ENCODE measurements at regions not wholly inside any gene's neighbourhood (a gene's known extent, or its start where the extent isn't known, plus 50 kb on each side); places are given as distances from the start of the nearest gene placed in this dataset.

- Histone ChIP-seq H3K4me3 (no peak overlapping the region), H3K9me3 (ENCODE audit: low read depth, low read length) (no peaks in the 10 kb centered on the region), H3K36me3 (ENCODE audit: insufficient read depth, low read length) (no peaks in the 10 kb centered on the region), H3K9ac (ENCODE audit: insufficient read length) (no peak overlapping the region), H3K27ac (no peak overlapping the region)
- TF ChIP-seq POLR2AphosphoS5 (IDR thresholded peaks at IDR 0.05; ENCODE audit: borderline replicate concordance, low read depth, low read length) (no peak), EZH2 (IDR thresholded peaks at IDR 0.05) (no peak)
- no peak for DNase-seq (ENCODE audit: low read depth, low spot score)
Measured at GRCh38 chr21:16022921-16023320, 293.1 kb downstream of the USP25 start.

- no peaks in the 10 kb centered on the region for H3K9me3 ChIP-seq (ENCODE audit: low read depth, low read length)
- no peak overlapping the region for H3K27ac ChIP-seq
- no peak overlapping the region for H3K9ac ChIP-seq (ENCODE audit: insufficient read length)
- no peak for DNase-seq (ENCODE audit: low read depth, low spot score)
- no peaks in the 10 kb centered on the region for H3K36me3 ChIP-seq (ENCODE audit: insufficient read depth, low read length)
- H3K4me3 ChIP-seq, result no peak overlapping the region
- TF ChIP-seq EZH2 (IDR thresholded peaks at IDR 0.05) (no peak), FOXP2 (optimal IDR thresholded peaks at IDR 0.05; ENCODE audit: control extremely low read depth, extremely low read length, insufficient read depth) (no peak), POLR2AphosphoS5 (IDR thresholded peaks at IDR 0.05; ENCODE audit: borderline replicate concordance, low read depth, low read length) (no peak)
Measured at GRCh38 chr21:16028142-16028541, 298.4 kb downstream of the USP25 start.

- Histone ChIP-seq H3K9ac (ENCODE audit: insufficient read length) (no peak overlapping the region), H3K27ac (no peak overlapping the region), H3K36me3 (ENCODE audit: insufficient read depth, low read length) (no peaks in the 10 kb centered on the region), H3K9me3 (ENCODE audit: low read depth, low read length) (no peaks in the 10 kb centered on the region), H3K4me3 (no peak overlapping the region)
- TF ChIP-seq FOXP2 (optimal IDR thresholded peaks at IDR 0.05; ENCODE audit: control extremely low read depth, extremely low read length, insufficient read depth) (no peak), EZH2 (IDR thresholded peaks at IDR 0.05) (no peak), POLR2AphosphoS5 (IDR thresholded peaks at IDR 0.05; ENCODE audit: borderline replicate concordance, low read depth, low read length) (no peak)
- DNase-seq (ENCODE audit: low read depth, low spot score), result no peak
Measured at GRCh38 chr21:16028941-16029464, 299.2 kb downstream of the USP25 start.

GRCh38 chr21:16033193-16033592 is 303.4 kb downstream of the USP25 start:
- H3K9me3 ChIP-seq (ENCODE audit: low read depth, low read length), result no peaks in the 10 kb centered on the region
- no peaks in the 10 kb centered on the region for H3K36me3 ChIP-seq (ENCODE audit: insufficient read depth, low read length)
- H3K9ac ChIP-seq (ENCODE audit: insufficient read length), result no peak overlapping the region
- no peak for DNase-seq (ENCODE audit: low read depth, low spot score)
- no peak for TF ChIP-seq FOXP2 (optimal IDR thresholded peaks at IDR 0.05; ENCODE audit: control extremely low read depth, extremely low read length, insufficient read depth)
- no peak for TF ChIP-seq POLR2AphosphoS5 (IDR thresholded peaks at IDR 0.05; ENCODE audit: borderline replicate concordance, low read depth, low read length)
- TF ChIP-seq EZH2 (IDR thresholded peaks at IDR 0.05), result no peak
- H3K27ac ChIP-seq, result no peak overlapping the region
- H3K4me3 ChIP-seq, result no peak overlapping the region

- peak overlapping the region; percentile 58 for H3K27ac ChIP-seq
- H3K36me3 ChIP-seq (ENCODE audit: insufficient read depth, low read length), result no peaks in the 10 kb centered on the region
- H3K9me3 ChIP-seq (ENCODE audit: low read depth, low read length), result no peaks in the 10 kb centered on the region
- H3K9ac ChIP-seq (ENCODE audit: insufficient read length), result peak overlapping the region; percentile 55
- DNase-seq (ENCODE audit: low read depth, low spot score), result no peak
- H3K4me3 ChIP-seq, result 0 out of 2 replicates have a peak overlapping the region, but pooled peaks have one; percentile 13
- TF ChIP-seq FOXP2 (optimal IDR thresholded peaks at IDR 0.05; ENCODE audit: control extremely low read depth, extremely low read length, insufficient read depth), result no peak
- TF ChIP-seq POLR2AphosphoS5 (IDR thresholded peaks at IDR 0.05; ENCODE audit: borderline replicate concordance, low read depth, low read length), result no peak
- no peak for TF ChIP-seq EZH2 (IDR thresholded peaks at IDR 0.05)
Measured at GRCh38 chr21:16034446-16035190, 304.8 kb downstream of the USP25 start.

- Histone ChIP-seq H3K9me3 (ENCODE audit: low read depth, low read length) (no peaks in the 10 kb centered on the region), H3K27ac (peak overlapping the region; percentile 48), H3K4me3 (peak overlapping the region; percentile 40), H3K36me3 (ENCODE audit: insufficient read depth, low read length) (no peaks in the 10 kb centered on the region), H3K9ac (ENCODE audit: insufficient read length) (no peak overlapping the region)
- TF ChIP-seq EZH2 (IDR thresholded peaks at IDR 0.05), result no peak
- no peak for TF ChIP-seq POLR2AphosphoS5 (IDR thresholded peaks at IDR 0.05; ENCODE audit: borderline replicate concordance, low read depth, low read length)
- no peak for TF ChIP-seq FOXP2 (optimal IDR thresholded peaks at IDR 0.05; ENCODE audit: control extremely low read depth, extremely low read length, insufficient read depth)
- DNase-seq (ENCODE audit: low read depth, low spot score), result no peak
Measured at GRCh38 chr21:16037421-16037955, 307.7 kb downstream of the USP25 start.

GRCh38 chr21:16040601-16041000 is 310.8 kb downstream of the USP25 start:
- H3K9ac ChIP-seq (ENCODE audit: insufficient read length), result no peak overlapping the region
- H3K27ac ChIP-seq, result no peak overlapping the region
- H3K4me3 ChIP-seq, result no peak overlapping the region
- no peaks in the 10 kb centered on the region for H3K9me3 ChIP-seq (ENCODE audit: low read depth, low read length)
- TF ChIP-seq POLR2AphosphoS5 (IDR thresholded peaks at IDR 0.05; ENCODE audit: borderline replicate concordance, low read depth, low read length) (no peak), EZH2 (IDR thresholded peaks at IDR 0.05) (no peak), FOXP2 (optimal IDR thresholded peaks at IDR 0.05; ENCODE audit: control extremely low read depth, extremely low read length, insufficient read depth) (no peak)
- no peak for DNase-seq (ENCODE audit: low read depth, low spot score)
- H3K36me3 ChIP-seq (ENCODE audit: insufficient read depth, low read length), result no peaks in the 10 kb centered on the region

GRCh38 chr21:16044676-16045075 is 314.9 kb downstream of the USP25 start:
- no peak for TF ChIP-seq FOXP2 (optimal IDR thresholded peaks at IDR 0.05; ENCODE audit: control extremely low read depth, extremely low read length, insufficient read depth)
- TF ChIP-seq POLR2AphosphoS5 (IDR thresholded peaks at IDR 0.05; ENCODE audit: borderline replicate concordance, low read depth, low read length), result no peak
- no peak for TF ChIP-seq EZH2 (IDR thresholded peaks at IDR 0.05)
- peaks cover 5% of the 10 kb centered on the region; the same call in 1 of the 2 replicates for H3K9me3 ChIP-seq (ENCODE audit: low read depth, low read length)
- no peak overlapping the region for H3K4me3 ChIP-seq
- DNase-seq (ENCODE audit: low read depth, low spot score), result no peak
- no peaks in the 10 kb centered on the region for H3K36me3 ChIP-seq (ENCODE audit: insufficient read depth, low read length)
- no peak overlapping the region for H3K27ac ChIP-seq
- no peak overlapping the region for H3K9ac ChIP-seq (ENCODE audit: insufficient read length)

Measured in SK-N-MC (cell line).